SK-N-SH (cell line): ENCODE measurements at regions not wholly inside any gene's neighbourhood (a gene's known extent, or its start where the extent isn't known, plus 50 kb on each side); places are given as distances from the start of the nearest gene placed in this dataset.

ENCODE experiments used
- CTCF ChIA-PET: fragments of 300-600, 350-600 bp; formaldehyde crosslinking; extraction: SDS; loops from one replicate; lab custom pipeline; 2021; lab: Yijun Ruan, JAX
- POLR2A ChIA-PET: fragments of 350-600 bp; sonication (Branson Sonifier 250); formaldehyde crosslinking; extraction: SDS; loops from one replicate; lab custom pipeline; 2020; ENCODE audit warnings: antibody characterized with exemption, inconsistent platforms; lab: Yijun Ruan, JAX
- DNase-seq: peaks from one replicate; pipeline ENCODE4 v3.0.0; 2012
- H2AFZ ChIP-seq: fragments of 200-600 bp; sonication (generic); 2 replicates; pipeline ENCODE4 v1.8.1; 2016; ENCODE audit warnings: antibody characterized with exemption, mild to moderate bottlenecking, low read depth
- H3F3A ChIP-seq: fragments of 200-600 bp; sonication (generic); replicated peaks from 2 replicates; pipeline ENCODE3; 2016; ENCODE audit warnings: antibody characterized with exemption, mild to moderate bottlenecking; ENCODE audit not compliant: insufficient read depth
- H3K27ac ChIP-seq, 2 experiments: fragments of 200-500 bp in 1 of 2; fragments of 200-600 bp in 1 of 2; sonication (Bioruptor generic) in 1 of 2; sonication (generic), shearing (Covaris generic) in 1 of 2; 2 replicates each; pipeline versions ENCODE4 v1.5.1 to v1.6.1; 2014 to 2016; ENCODE audit warnings: low read depth in 2 of 2, inconsistent platforms in 1 of 2, low read length in 1 of 2, mild to moderate bottlenecking in 1 of 2, mixed read lengths in 1 of 2
- H3K27me3 ChIP-seq: fragments of 200-600 bp; sonication (generic), shearing (Covaris generic); 2 replicates; pipeline ENCODE4 v1.6.1; 2016; ENCODE audit warnings: mixed run types; ENCODE audit not compliant: insufficient read depth
- H3K36me3 ChIP-seq, 2 experiments: fragments of 200-500 bp in 1 of 2; fragments of 200-600 bp in 1 of 2; sonication (Bioruptor generic) in 1 of 2; sonication (generic) in 1 of 2; replicated peaks in 1 of 2; 2 replicates each; pipeline versions ENCODE3 to v1.5.1; 2014 to 2016; ENCODE audit warnings: low read length in 1 of 2, mild to moderate bottlenecking in 1 of 2; ENCODE audit not compliant: insufficient read depth in 2 of 2, control insufficient read depth in 1 of 2
- H3K4me1 ChIP-seq, 2 experiments: fragments of 200-500 bp in 1 of 2; fragments of 200-600 bp in 1 of 2; sonication (Bioruptor generic) in 1 of 2; sonication (generic), shearing (Covaris generic) in 1 of 2; 2 replicates each; pipeline versions ENCODE4 v1.5.1 to v1.6.1; 2014 to 2016; ENCODE audit warnings: low read depth in 1 of 2, low read length in 1 of 2, mixed run types in 1 of 2; ENCODE audit not compliant: insufficient read depth in 2 of 2, control insufficient read depth in 1 of 2
- H3K4me2 ChIP-seq: fragments of 200-600 bp; sonication (generic), shearing (Covaris generic); 2 replicates; pipeline ENCODE4 v1.6.1; 2017; ENCODE audit warnings: mixed run types
- H3K4me3 ChIP-seq, 2 experiments: fragments of 200-500 bp in 1 of 2; fragments of 200-600 bp in 1 of 2; sonication (Bioruptor generic) in 1 of 2; sonication (generic), shearing (Covaris generic) in 1 of 2; 2 replicates each; pipeline versions ENCODE4 v1.5.1 to v1.8.1; 2014 to 2016; ENCODE audit warnings: low read depth in 2 of 2, inconsistent platforms in 1 of 2, low read length in 1 of 2, mild to moderate bottlenecking in 1 of 2, mixed read lengths in 1 of 2, moderate library complexity in 1 of 2
- H3K79me2 ChIP-seq: fragments of 200-600 bp; sonication (generic); 2 replicates; pipeline ENCODE4 v1.8.1; 2017; ENCODE audit warnings: mild to moderate bottlenecking; ENCODE audit not compliant: insufficient read depth
- H3K9ac ChIP-seq: fragments of 200-600 bp; sonication (generic); 2 replicates; pipeline ENCODE4 v1.6.1; 2017; ENCODE audit warnings: mixed run types
- H3K9me2 ChIP-seq: fragments of 200-600 bp; sonication (generic); 2 replicates; pipeline ENCODE4 v1.6.1; 2017; ENCODE audit warnings: mixed run types
- H3K9me3 ChIP-seq: fragments of 200-600 bp; sonication (generic); 2 replicates; pipeline ENCODE4 v1.6.1; 2017; ENCODE audit warnings: mixed run types, mild to moderate bottlenecking, moderate library complexity
- H4K20me1 ChIP-seq: fragments of 200-600 bp; sonication (generic); 2 replicates; pipeline ENCODE4 v1.6.1; 2017; ENCODE audit warnings: mild to moderate bottlenecking, mixed run types; ENCODE audit not compliant: insufficient read depth
- CHD2 ChIP-seq: fragments of 150-350 bp; IDR thresholded peaks from 2 replicates; pipeline ENCODE4 v1.6.1; 2018; ENCODE audit warnings: low read length; ENCODE audit not compliant: partially characterized antibody
- FOXM1 ChIP-seq: IDR thresholded peaks from 2 replicates; pipeline ENCODE4 v1.4.0; 2012; ENCODE audit warnings: low read depth, mild to moderate bottlenecking
- MEF2A ChIP-seq: IDR thresholded peaks from 2 replicates; pipeline ENCODE4 v1.4.0; 2012; ENCODE audit warnings: low read depth, borderline replicate concordance
- NRF1 ChIP-seq: IDR thresholded peaks from 2 replicates; pipeline ENCODE4 v1.6.1; 2012; ENCODE audit warnings: low read depth, mild to moderate bottlenecking, low read length
- RAD21 ChIP-seq: IDR thresholded peaks from 2 replicates; pipeline ENCODE4 v1.6.1; 2012; ENCODE audit warnings: mild to moderate bottlenecking, low read length
- RCOR1 ChIP-seq: fragments of 150-350 bp; IDR thresholded peaks from 2 replicates; pipeline ENCODE4 v1.6.1; 2017; ENCODE audit warnings: antibody characterized with exemption, low read length
- RXRA ChIP-seq: IDR thresholded peaks from 2 replicates; pipeline ENCODE4 v1.4.0; 2012; ENCODE audit warnings: low read depth, mild to moderate bottlenecking, borderline replicate concordance
- SMC3 ChIP-seq: IDR thresholded peaks from 2 replicates; pipeline ENCODE4 v1.6.1; 2012; ENCODE audit warnings: low read depth, low read length, improper control_type of control experiment
- TAF1 ChIP-seq: IDR thresholded peaks from 2 replicates; pipeline ENCODE4 v1.6.1; 2012; ENCODE audit warnings: low read depth, mild to moderate bottlenecking, low read length, moderate library complexity, borderline replicate concordance
- WGBS: methylation state at CpG from one replicate; pipeline ENCODE4 v1.1.6; 2017; ENCODE audit warnings: low lambda C conversion rate; 5-methylcytosine and 5-hydroxymethylcytosine counted together
- TF ChIP-seq, protein P1 (sequence below): IDR thresholded peaks from 2 replicates; pipeline ENCODE4 v1.4.0; 2012; ENCODE audit warnings: low read depth, borderline replicate concordance
- TF ChIP-seq, protein P2 (sequence below): IDR thresholded peaks from 2 replicates; pipeline ENCODE4; 2012
- TF ChIP-seq, protein P3 (sequence below): fragments of 200-600 bp; sonication (generic); IDR thresholded peaks from 2 replicates; pipeline ENCODE4 v1.6.1; 2017; ENCODE audit warnings: antibody characterized with exemption, mild to moderate bottlenecking, moderate library complexity
- TF ChIP-seq, protein P4 (sequence below): IDR thresholded peaks from 2 replicates; pipeline ENCODE4 v1.4.0; 2012; ENCODE audit warnings: low read depth

DNA sequence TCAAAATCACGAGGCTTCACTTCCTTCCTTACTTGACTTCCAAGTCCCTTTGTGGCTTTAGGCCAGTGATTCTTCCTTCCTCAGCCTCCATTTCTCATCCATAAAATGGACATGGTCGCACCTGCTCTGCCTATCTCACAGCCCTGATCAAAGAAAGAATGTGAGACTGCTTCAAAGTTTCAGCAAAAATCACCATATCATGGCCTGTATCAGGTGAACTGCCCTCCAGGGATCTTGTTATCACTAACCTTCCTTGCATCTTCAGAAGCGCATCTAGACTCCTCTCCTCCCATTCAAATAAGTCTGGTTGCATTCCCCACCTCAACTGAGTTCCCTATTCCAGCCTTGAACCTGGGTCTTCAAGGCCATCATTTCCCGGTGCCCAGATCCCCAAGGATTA lies 96.5 kb downstream of the TTC32 start:
- Histone ChIP-seq H3F3A (peaks cover 8% of the 10 kb centered on the region), H3K27me3 (peaks cover 15% of the 10 kb centered on the region; the same call in 1 of the 2 replicates), H3K79me2 (no peaks in the 10 kb centered on the region), H3K4me3 (no peak overlapping the region), H3K27ac (no peak overlapping the region), H4K20me1 (no peaks in the 10 kb centered on the region), H3K36me3 (no peaks in the 10 kb centered on the region)
- POLR2A ChIA-PET = no interaction called here
- no peak for TF ChIP-seq NRF1
- TF ChIP-seq, protein P1, sequence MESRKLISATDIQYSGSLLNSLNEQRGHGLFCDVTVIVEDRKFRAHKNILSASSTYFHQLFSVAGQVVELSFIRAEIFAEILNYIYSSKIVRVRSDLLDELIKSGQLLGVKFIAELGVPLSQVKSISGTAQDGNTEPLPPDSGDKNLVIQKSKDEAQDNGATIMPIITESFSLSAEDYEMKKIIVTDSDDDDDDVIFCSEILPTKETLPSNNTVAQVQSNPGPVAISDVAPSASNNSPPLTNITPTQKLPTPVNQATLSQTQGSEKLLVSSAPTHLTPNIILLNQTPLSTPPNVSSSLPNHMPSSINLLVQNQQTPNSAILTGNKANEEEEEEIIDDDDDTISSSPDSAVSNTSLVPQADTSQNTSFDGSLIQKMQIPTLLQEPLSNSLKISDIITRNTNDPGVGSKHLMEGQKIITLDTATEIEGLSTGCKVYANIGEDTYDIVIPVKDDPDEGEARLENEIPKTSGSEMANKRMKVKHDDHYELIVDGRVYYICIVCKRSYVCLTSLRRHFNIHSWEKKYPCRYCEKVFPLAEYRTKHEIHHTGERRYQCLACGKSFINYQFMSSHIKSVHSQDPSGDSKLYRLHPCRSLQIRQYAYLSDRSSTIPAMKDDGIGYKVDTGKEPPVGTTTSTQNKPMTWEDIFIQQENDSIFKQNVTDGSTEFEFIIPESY = no peak
- TF ChIP-seq, all 33 proteins: peak for 0
- CTCF ChIA-PET = no interaction called here
- Histone ChIP-seq H3K4me2 (no peak overlapping the region), H3K9ac (no peak overlapping the region), H3K9me3 (no peaks in the 10 kb centered on the region), H3K9me2 (no peaks in the 10 kb centered on the region), H2AFZ (no peak overlapping the region), H3K4me1 (peaks cover 9 to 12% of the 10 kb centered on the region in 2 experiments; a peak in 2 of 4 replicates)
- no peak for DNase-seq
- WGBS = 64% methylated on average over 4 of the region's 4 CpGs

DNA sequence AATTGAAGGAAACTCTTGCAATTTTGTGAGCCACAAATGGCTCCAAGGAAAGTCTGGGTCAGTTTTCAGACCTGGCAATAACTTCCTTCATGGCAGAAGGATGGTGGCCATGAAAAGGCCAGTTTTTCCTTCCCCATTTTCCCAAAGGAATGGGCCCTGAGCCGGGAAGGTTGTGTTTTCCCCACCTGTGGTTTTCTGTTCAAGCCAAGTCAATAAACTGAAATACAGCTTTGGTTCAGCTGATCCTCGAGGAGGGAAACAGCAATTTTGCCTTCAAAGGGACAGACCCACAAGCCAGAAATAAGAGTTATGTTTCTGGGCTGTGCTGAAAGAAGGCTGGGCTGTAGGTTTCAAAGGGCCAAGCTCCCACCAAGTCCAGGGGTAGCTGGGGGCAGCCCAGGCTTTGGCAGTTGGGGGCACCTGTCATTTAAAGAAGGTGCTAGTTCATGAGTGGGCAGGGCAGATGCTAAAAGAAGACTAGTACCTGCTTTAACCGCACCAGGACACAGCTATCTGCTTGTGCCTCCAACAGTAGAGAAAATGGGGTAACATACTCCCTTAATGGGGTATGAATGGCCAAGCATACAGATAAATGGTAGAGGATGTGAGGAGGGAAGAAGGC lies 97.0 kb downstream of the TTC32 start:
- Histone ChIP-seq H3K9me3 (no peaks in the 10 kb centered on the region), H2AFZ (no peak overlapping the region), H3K9ac (no peak overlapping the region), H3K27me3 (peaks cover 15% of the 10 kb centered on the region; the same call in 1 of the 2 replicates), H3K4me2 (no peak overlapping the region), H4K20me1 (no peaks in the 10 kb centered on the region), H3K27ac (no peak overlapping the region), H3K79me2 (no peaks in the 10 kb centered on the region), H3K9me2 (no peaks in the 10 kb centered on the region), H3K4me3 (no peak overlapping the region), H3K4me1 (peaks cover 9 to 18% of the 10 kb centered on the region in 2 experiments; a peak in 2 of 4 replicates), H3K36me3 (no peaks in the 10 kb centered on the region), H3F3A (peaks cover 8% of the 10 kb centered on the region)
- CTCF ChIA-PET = no interaction called here
- 54% methylated on average over 3 of the region's 3 CpGs for WGBS
- DNase-seq = no peak
- POLR2A ChIA-PET = no interaction called here
- TF ChIP-seq TAF1 = no peak
- no peak for TF ChIP-seq RAD21
- no peak for TF ChIP-seq MEF2A
- TF ChIP-seq RXRA = no peak
- no peak for TF ChIP-seq FOXM1
- no peak for TF ChIP-seq CHD2
- TF ChIP-seq SMC3 = no peak
- no peak for TF ChIP-seq NRF1
- TF ChIP-seq, protein P2, sequence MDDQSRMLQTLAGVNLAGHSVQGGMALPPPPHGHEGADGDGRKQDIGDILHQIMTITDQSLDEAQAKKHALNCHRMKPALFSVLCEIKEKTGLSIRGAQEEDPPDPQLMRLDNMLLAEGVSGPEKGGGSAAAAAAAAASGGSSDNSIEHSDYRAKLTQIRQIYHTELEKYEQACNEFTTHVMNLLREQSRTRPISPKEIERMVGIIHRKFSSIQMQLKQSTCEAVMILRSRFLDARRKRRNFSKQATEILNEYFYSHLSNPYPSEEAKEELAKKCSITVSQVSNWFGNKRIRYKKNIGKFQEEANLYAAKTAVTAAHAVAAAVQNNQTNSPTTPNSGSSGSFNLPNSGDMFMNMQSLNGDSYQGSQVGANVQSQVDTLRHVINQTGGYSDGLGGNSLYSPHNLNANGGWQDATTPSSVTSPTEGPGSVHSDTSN = no peak
- TF ChIP-seq, protein P3, sequence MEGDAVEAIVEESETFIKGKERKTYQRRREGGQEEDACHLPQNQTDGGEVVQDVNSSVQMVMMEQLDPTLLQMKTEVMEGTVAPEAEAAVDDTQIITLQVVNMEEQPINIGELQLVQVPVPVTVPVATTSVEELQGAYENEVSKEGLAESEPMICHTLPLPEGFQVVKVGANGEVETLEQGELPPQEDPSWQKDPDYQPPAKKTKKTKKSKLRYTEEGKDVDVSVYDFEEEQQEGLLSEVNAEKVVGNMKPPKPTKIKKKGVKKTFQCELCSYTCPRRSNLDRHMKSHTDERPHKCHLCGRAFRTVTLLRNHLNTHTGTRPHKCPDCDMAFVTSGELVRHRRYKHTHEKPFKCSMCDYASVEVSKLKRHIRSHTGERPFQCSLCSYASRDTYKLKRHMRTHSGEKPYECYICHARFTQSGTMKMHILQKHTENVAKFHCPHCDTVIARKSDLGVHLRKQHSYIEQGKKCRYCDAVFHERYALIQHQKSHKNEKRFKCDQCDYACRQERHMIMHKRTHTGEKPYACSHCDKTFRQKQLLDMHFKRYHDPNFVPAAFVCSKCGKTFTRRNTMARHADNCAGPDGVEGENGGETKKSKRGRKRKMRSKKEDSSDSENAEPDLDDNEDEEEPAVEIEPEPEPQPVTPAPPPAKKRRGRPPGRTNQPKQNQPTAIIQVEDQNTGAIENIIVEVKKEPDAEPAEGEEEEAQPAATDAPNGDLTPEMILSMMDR = no peak
- TF ChIP-seq RCOR1 = no peak
- TF ChIP-seq, protein P4, sequence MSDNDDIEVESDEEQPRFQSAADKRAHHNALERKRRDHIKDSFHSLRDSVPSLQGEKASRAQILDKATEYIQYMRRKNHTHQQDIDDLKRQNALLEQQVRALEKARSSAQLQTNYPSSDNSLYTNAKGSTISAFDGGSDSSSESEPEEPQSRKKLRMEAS = no peak
